ENCODE measurements at regions not wholly inside any gene's neighbourhood (a gene's known extent, or its start where the extent isn't known, plus 50 kb on each side); places are given as distances from the start of the nearest gene placed in this dataset.
"Not testable (repeated sequence)": the region's sequence is repeated elsewhere in the genome, so short reads cannot be mapped to it uniquely, and the experiment has no call there.

- H3K9me3 ChIP-seq (replicated peaks; ENCODE audit: insufficient read depth, low read length), result no peaks in the 10 kb centered on the region
- H3K27ac ChIP-seq (ENCODE audit: low read length), result no peak overlapping the region
- no peaks in the 10 kb centered on the region for H3F3A ChIP-seq (ENCODE audit: insufficient read depth, low read length)
- no peaks in the 10 kb centered on the region for H3K4me1 ChIP-seq (ENCODE audit: low read length)
- no peaks in the 10 kb centered on the region for H3K27me3 ChIP-seq (replicated peaks; ENCODE audit: insufficient read depth, low read length)
- H3K4me3 ChIP-seq (ENCODE audit: low read length), result no peak overlapping the region
- no peaks in the 10 kb centered on the region for H3K9me2 ChIP-seq (replicated peaks; ENCODE audit: insufficient read depth, low read length)
- DNase-seq, result no peak
- H3K36me3 ChIP-seq (replicated peaks; ENCODE audit: insufficient read depth, low read length), result no peaks in the 10 kb centered on the region
- H2AFZ ChIP-seq (ENCODE audit: low read length), result no peak overlapping the region
- H3K79me2 ChIP-seq (ENCODE audit: low read length), result no peaks in the 10 kb centered on the region
- TF ChIP-seq EZH2 (optimal IDR thresholded peaks at IDR 0.05; ENCODE audit: low read depth, low read length), result no peak
- no peak overlapping the region for H3K9ac ChIP-seq (ENCODE audit: low read length)
- no peaks in the 10 kb centered on the region for H4K20me1 ChIP-seq (ENCODE audit: insufficient read depth, low read length)
- H3K4me2 ChIP-seq (ENCODE audit: low read depth, low read length), result no peak overlapping the region
These were observed 633.9 kb upstream of the LRRTM1 start for GRCh38 chr2:80938463-80938862.

DNA sequence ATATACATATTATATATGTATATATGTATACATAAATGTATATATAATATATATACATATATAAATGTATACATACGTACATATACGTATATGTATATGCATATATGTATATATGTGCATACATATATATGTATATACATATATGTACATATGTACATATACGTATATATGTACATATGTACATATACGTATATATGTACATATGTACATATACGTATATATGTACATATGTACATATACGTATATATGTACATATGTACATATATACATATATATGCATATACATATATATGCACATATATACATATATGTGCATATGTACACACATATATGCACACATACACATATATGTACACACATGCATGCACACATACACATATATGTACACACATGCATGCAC lies 627.3 kb upstream of the LRRTM1 start:
- H3K27me3 ChIP-seq (replicated peaks; ENCODE audit: insufficient read depth, low read length); H3K79me2 ChIP-seq (ENCODE audit: low read length); H3K4me2 ChIP-seq (ENCODE audit: low read depth, low read length); H3K9me2 ChIP-seq (replicated peaks; ENCODE audit: insufficient read depth, low read length); DNase-seq; H3K9me3 ChIP-seq (replicated peaks; ENCODE audit: insufficient read depth, low read length); H3K36me3 ChIP-seq (replicated peaks; ENCODE audit: insufficient read depth, low read length); H4K20me1 ChIP-seq (ENCODE audit: insufficient read depth, low read length); H2AFZ ChIP-seq (ENCODE audit: low read length); H3K9ac ChIP-seq (ENCODE audit: low read length); H3K4me1 ChIP-seq (ENCODE audit: low read length); H3K4me3 ChIP-seq (ENCODE audit: low read length); H3F3A ChIP-seq (ENCODE audit: insufficient read depth, low read length); H3K27ac ChIP-seq (ENCODE audit: low read length): not testable (repeated sequence)

- Histone ChIP-seq H3K9me2 (replicated peaks; ENCODE audit: insufficient read depth, low read length) (no peaks in the 10 kb centered on the region), H3K27ac (ENCODE audit: low read length) (no peak overlapping the region), H4K20me1 (ENCODE audit: insufficient read depth, low read length) (no peaks in the 10 kb centered on the region), H3K9me3 (replicated peaks; ENCODE audit: insufficient read depth, low read length) (no peaks in the 10 kb centered on the region), H3K4me3 (ENCODE audit: low read length) (no peak overlapping the region), H3K79me2 (ENCODE audit: low read length) (no peaks in the 10 kb centered on the region), H2AFZ (ENCODE audit: low read length) (no peak overlapping the region), H3K4me1 (ENCODE audit: low read length) (no peaks in the 10 kb centered on the region), H3F3A (ENCODE audit: insufficient read depth, low read length) (no peaks in the 10 kb centered on the region), H3K9ac (ENCODE audit: low read length) (no peak overlapping the region), H3K36me3 (replicated peaks; ENCODE audit: insufficient read depth, low read length) (no peaks in the 10 kb centered on the region), H3K27me3 (replicated peaks; ENCODE audit: insufficient read depth, low read length) (no peaks in the 10 kb centered on the region), H3K4me2 (ENCODE audit: low read depth, low read length) (no peak overlapping the region)
- no peak for DNase-seq
- TF ChIP-seq, protein P1, sequence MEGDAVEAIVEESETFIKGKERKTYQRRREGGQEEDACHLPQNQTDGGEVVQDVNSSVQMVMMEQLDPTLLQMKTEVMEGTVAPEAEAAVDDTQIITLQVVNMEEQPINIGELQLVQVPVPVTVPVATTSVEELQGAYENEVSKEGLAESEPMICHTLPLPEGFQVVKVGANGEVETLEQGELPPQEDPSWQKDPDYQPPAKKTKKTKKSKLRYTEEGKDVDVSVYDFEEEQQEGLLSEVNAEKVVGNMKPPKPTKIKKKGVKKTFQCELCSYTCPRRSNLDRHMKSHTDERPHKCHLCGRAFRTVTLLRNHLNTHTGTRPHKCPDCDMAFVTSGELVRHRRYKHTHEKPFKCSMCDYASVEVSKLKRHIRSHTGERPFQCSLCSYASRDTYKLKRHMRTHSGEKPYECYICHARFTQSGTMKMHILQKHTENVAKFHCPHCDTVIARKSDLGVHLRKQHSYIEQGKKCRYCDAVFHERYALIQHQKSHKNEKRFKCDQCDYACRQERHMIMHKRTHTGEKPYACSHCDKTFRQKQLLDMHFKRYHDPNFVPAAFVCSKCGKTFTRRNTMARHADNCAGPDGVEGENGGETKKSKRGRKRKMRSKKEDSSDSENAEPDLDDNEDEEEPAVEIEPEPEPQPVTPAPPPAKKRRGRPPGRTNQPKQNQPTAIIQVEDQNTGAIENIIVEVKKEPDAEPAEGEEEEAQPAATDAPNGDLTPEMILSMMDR (IDR thresholded peaks at IDR 0.05; ENCODE audit: low read length), result no peak
- no peak for TF ChIP-seq EZH2 (optimal IDR thresholded peaks at IDR 0.05; ENCODE audit: low read depth, low read length)
- no peak for TF ChIP-seq EZH2phosphoT487 (IDR thresholded peaks at IDR 0.05; ENCODE audit: low read length)
These were observed 626.2 kb upstream of the LRRTM1 start for GRCh38 chr2:80930777-80931176.

GRCh38 chr2:80926168-80926567 lies 621.6 kb upstream of the LRRTM1 start:
- H3K36me3 ChIP-seq (replicated peaks; ENCODE audit: insufficient read depth, low read length), result no peaks in the 10 kb centered on the region
- no peak for DNase-seq
- no peaks in the 10 kb centered on the region for H3K9me2 ChIP-seq (replicated peaks; ENCODE audit: insufficient read depth, low read length)
- H3K9ac ChIP-seq (ENCODE audit: low read length), result no peak overlapping the region
- no peaks in the 10 kb centered on the region for H3K27me3 ChIP-seq (replicated peaks; ENCODE audit: insufficient read depth, low read length)
- H3K4me3 ChIP-seq (ENCODE audit: low read length), result no peak overlapping the region
- no peak for TF ChIP-seq EZH2phosphoT487 (IDR thresholded peaks at IDR 0.05; ENCODE audit: low read length)
- TF ChIP-seq, protein P1 (IDR thresholded peaks at IDR 0.05; ENCODE audit: low read length), result no peak
- no peak for TF ChIP-seq EZH2 (optimal IDR thresholded peaks at IDR 0.05; ENCODE audit: low read depth, low read length)
- no peaks in the 10 kb centered on the region for H4K20me1 ChIP-seq (ENCODE audit: insufficient read depth, low read length)
- no peaks in the 10 kb centered on the region for H3K79me2 ChIP-seq (ENCODE audit: low read length)
- H3K4me2 ChIP-seq (ENCODE audit: low read depth, low read length), result no peak overlapping the region
- H3F3A ChIP-seq (ENCODE audit: insufficient read depth, low read length), result no peaks in the 10 kb centered on the region
- peaks cover 8% of the 10 kb centered on the region; the same call in 1 of the 2 replicates for H3K4me1 ChIP-seq (ENCODE audit: low read length)
- H2AFZ ChIP-seq (ENCODE audit: low read length), result no peak overlapping the region
- H3K9me3 ChIP-seq (replicated peaks; ENCODE audit: insufficient read depth, low read length), result no peaks in the 10 kb centered on the region
- H3K27ac ChIP-seq (ENCODE audit: low read length), result no peak overlapping the region
